ENCODE measurements at regions not wholly inside any gene's neighbourhood (a gene's known extent, or its start where the extent isn't known, plus 50 kb on each side); places are given as distances from the start of the nearest gene placed in this dataset.

DNA sequence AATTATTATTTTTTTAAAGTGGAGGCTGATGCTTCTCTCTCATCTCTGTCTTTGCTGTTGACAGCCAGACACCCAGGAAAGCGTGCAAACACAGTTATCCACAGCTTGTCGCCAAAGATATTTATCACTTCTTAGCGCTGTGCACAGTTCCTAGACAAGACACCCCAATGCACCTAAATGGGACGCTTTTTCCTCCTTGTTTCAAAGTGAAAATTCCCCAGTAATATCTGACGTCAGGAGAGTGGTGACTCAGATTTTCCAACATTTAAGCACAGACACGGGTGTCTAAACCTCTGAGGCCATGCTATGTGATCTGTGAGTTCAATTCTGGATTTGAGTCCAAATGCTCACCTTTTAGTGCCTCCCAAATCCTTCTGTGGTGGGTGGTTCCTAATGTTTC is 151.6 kb downstream of the EMX2 start:
- TF ChIP-seq POLR2AphosphoS5 (IDR thresholded peaks at IDR 0.05; ENCODE audit: low read depth, low read length) (no peak), POLR2A (IDR thresholded peaks at IDR 0.05; ENCODE audit: control extremely low read depth in 1 of 2, low read depth in 2 of 2, low read length in 2 of 2) (no peak), EZH2 (IDR thresholded peaks at IDR 0.05; ENCODE audit: low read depth, low read length, severe bottlenecking) (no peak), EP300 (IDR thresholded peaks at IDR 0.05; ENCODE audit: borderline replicate concordance in 1 of 2, low read depth in 2 of 2, low read length in 2 of 2) (no peak), HDAC6 (IDR thresholded peaks at IDR 0.05; ENCODE audit: low read depth, low read length) (no peak), HDAC2 (IDR thresholded peaks at IDR 0.05; ENCODE audit: borderline replicate concordance in 1 of 2, low read depth in 2 of 2, low read length in 2 of 2) (no peak), RAD21 (IDR thresholded peaks at IDR 0.05 in 1 of 2, conservative IDR thresholded peaks at IDR 0.05 in 1 of 2; ENCODE audit: low read depth in 2 of 2, low read length in 2 of 2) (no peak)
- TF ChIP-seq, protein P1, sequence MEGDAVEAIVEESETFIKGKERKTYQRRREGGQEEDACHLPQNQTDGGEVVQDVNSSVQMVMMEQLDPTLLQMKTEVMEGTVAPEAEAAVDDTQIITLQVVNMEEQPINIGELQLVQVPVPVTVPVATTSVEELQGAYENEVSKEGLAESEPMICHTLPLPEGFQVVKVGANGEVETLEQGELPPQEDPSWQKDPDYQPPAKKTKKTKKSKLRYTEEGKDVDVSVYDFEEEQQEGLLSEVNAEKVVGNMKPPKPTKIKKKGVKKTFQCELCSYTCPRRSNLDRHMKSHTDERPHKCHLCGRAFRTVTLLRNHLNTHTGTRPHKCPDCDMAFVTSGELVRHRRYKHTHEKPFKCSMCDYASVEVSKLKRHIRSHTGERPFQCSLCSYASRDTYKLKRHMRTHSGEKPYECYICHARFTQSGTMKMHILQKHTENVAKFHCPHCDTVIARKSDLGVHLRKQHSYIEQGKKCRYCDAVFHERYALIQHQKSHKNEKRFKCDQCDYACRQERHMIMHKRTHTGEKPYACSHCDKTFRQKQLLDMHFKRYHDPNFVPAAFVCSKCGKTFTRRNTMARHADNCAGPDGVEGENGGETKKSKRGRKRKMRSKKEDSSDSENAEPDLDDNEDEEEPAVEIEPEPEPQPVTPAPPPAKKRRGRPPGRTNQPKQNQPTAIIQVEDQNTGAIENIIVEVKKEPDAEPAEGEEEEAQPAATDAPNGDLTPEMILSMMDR (IDR thresholded peaks at IDR 0.05; ENCODE audit: control extremely low read depth in 1 of 3, insufficient read depth in 1 of 3, low read depth in 1 of 3, low read length in 3 of 3) = no peak
- TF ChIP-seq, protein P2, sequence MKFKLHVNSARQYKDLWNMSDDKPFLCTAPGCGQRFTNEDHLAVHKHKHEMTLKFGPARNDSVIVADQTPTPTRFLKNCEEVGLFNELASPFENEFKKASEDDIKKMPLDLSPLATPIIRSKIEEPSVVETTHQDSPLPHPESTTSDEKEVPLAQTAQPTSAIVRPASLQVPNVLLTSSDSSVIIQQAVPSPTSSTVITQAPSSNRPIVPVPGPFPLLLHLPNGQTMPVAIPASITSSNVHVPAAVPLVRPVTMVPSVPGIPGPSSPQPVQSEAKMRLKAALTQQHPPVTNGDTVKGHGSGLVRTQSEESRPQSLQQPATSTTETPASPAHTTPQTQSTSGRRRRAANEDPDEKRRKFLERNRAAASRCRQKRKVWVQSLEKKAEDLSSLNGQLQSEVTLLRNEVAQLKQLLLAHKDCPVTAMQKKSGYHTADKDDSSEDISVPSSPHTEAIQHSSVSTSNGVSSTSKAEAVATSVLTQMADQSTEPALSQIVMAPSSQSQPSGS (IDR thresholded peaks at IDR 0.05; ENCODE audit: low read length) = no peak

Data from H1 (cell line).